HG03354 (cell line): ENCODE measurements at regions not wholly inside any gene's neighbourhood (a gene's known extent, or its start where the extent isn't known, plus 50 kb on each side); places are given as distances from the start of the nearest gene placed in this dataset.

Source experiments
- ATAC-seq: cut with Tn5 transposase; IDR thresholded peaks from one replicate; pipeline ENCODE4 v1.9.1; 2021; ENCODE audit warnings: mild to moderate bottlenecking; ENCODE audit not compliant: unreplicated experiment, poor library complexity, severe bottlenecking

DNA sequence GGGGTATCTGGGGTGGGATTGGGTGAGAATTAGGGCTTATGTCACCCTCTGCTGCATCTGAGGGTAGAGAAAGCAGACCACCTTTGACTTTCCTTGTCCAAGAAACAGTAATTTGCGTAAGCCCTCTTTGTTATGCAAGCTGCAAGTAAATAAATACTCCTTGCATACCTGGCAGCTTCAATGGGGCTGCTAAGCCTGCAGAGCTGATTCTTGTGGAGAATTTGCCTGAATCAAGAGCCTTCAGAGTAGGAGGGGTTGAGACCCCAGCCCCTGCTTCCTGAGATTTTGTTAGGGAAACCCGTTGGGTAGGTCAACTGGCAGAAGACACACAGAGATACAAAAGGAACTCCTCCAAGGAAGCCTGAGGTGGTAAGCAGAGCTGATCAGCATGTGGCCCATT is 515.1 kb downstream of the DMAC1 start:
- no peak for ATAC-seq

DNA sequence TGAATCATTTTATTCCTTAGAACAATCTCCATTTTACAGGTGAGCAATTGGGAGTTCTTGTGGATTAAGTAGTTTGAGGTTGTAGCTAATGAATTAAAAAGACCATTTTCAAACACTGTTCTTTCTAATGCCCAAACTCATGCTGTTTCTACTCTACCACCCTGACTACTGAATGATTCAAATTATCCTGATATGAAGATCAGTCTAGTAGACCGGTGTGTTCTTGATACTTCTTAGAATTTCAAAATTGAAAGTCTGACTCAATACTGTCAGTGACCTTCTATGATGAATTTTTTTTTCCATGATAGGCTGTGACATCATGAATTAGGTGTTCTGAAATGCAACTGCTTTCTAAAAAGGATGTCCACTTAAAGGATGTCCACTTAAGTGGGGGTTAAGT is 515.5 kb downstream of the DMAC1 start:
- no peak for ATAC-seq

DNA sequence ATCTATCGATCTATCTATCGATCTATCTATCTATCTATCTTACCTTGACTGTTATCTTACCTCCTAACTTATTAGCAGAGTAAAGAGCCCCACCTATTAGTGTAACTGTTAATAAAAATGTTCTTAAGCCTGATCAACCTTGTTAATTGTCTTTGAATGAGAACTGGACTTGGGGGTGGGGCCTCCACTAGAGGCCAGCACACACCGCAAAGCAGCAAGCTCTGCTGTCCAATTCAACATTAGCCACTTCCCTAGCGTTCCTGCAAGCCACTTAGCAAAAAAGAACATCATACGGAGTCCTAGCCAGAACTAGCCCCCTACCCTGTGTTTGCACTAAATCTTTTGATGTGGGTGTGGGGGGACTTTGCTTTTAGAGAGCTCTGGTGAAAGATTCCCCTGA is 515.8 kb downstream of the KDM4C start:
- no peak for ATAC-seq

DNA sequence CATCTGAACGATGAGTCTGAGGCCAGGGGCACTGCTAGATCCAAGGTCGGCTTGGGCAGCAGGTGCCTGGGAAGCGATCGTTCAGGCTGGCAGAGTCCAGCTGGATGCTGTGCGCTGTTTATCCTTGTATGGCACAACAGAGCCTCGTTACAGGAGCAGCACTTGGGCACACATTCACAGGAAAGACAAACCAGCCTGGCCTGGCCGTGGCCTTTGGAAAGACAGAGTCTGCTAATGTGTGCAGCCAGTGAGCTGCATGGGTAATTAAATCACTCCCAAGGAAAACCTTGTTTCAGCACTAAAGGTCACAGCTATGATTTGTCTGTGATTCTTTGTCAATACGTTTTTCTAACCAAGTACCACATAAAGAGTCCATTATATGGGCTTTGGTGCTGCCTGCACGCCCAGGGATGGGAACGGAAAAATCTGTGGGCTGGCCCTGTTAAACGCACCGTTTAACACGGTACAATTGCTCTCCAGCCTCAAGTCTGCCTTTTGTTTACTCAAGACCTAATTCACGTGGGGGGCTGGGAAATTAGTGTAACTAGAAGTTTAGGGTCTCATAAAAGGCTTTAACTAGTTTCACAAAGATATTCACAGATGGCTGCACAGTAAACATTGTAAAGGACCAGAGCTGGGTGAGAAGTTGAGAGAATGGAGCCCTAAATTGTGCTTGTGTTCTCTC is 509.3 kb downstream of the KDM4C start:
- ATAC-seq, result no peak

DNA sequence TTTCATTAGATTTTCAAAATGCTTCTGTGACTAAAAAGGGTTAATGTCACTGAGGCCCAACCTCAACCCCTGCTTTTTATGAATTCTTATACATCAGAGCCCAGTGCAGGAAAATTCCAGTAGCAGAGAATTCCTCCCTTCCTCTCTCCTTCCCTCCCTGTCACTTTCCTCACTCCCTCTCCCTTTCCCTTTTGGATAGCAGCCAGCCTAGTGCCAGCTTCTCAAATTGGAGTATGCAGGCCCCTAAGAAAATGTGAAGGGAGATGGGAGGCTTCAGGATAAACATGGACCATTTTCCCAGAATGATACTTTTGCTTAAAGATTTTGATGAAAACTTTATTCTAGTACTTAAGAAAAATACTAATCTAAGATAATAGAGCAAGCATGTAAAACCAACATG is 507.4 kb downstream of the KDM4C start:
- no peak for ATAC-seq

DNA sequence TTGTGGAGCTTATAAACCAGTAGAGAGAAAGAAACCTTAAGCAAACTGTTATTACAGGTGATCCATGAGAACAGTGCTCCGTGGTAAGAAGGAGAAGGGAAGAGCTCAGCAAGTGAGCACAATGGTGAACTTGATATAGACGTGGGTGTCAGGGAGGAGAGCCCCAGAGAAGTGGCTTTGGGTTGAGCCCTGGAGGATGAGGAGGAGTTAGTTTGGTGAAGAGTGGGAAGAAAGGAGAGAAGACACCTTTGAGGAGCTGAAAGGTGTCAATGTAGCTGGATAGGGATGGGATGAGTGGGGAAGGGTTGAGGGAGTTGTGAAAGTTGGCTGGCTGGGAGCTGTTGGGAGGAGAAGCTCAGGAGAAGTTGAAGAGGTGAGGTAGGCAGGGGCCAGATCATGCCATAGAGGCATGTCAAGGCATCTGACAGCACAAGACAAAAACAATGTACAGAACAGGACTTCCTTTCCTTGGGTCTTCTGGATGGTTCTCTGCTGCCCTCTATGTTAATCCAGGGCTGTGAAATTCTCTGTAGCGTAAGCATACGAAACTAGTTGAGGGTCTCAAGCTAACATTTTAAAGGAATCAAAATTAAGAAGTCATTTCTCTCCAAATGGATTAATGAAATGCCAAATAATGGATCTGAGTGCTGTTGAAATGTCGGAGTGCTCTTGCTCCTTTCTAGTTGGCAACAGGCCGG is 501.9 kb downstream of the KDM4C start:
- ATAC-seq, result no peak

DNA sequence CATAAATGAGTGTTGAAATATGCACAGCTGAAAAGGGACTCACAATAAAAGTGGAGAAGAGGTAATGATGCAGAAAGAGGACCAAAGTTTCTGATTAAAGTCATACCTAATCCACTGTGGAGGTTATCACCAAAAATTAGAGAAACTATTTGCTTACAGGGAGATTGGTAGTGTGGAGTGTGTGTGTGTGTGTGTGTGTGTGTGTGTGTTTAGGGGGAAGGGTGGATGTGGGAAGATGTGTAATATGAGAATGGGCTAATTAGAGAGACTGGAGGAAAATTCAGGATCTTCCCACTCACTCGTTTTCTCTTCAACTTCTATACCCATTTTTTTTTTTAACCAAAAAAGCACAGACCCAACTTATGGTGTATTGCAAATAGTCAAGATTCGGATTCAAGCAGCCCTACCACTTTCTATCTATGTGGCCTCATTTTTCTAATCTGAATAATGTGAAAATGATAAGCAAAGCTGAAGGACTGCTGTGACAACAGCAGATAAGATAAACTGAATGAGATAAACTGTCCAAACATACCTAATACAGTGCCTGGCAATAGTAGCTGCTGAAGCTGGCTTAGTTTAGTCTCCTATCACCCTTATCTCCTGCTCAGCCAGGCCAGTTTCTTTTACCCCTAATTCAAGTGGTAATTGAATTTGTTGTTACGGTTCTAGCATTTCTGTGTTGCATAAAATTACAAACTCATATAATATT is 501.1 kb downstream of the KDM4C start:
- no peak for ATAC-seq

DNA sequence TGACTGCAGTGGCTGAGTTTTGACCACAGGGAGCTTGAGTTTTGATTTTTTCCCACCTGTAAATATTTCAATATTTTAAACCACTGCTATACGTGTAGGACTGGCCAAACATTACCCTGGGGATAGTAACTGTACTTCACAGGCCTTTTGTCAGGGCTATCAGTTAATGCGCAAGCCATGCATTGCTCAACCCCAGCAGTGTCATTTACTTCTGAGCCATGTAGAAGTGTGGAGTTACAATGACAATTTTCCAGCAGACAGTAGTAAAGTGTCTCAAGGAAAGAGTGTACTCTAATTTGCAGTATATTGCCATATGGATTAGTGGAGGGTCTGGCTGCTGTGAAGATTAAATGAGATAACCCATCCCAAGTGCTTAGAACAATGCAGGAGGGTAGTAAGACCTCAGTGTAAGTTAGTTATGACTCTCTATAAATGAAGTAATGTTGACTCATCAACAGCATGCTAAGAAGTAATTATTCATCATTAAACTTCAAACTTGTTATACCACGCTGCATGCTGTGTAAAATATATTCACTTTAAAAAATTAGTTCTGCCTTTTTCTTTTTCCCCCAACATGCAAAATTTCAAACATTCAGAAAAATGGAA is 489.2 kb downstream of the KDM4C start:
- ATAC-seq, result no peak

DNA sequence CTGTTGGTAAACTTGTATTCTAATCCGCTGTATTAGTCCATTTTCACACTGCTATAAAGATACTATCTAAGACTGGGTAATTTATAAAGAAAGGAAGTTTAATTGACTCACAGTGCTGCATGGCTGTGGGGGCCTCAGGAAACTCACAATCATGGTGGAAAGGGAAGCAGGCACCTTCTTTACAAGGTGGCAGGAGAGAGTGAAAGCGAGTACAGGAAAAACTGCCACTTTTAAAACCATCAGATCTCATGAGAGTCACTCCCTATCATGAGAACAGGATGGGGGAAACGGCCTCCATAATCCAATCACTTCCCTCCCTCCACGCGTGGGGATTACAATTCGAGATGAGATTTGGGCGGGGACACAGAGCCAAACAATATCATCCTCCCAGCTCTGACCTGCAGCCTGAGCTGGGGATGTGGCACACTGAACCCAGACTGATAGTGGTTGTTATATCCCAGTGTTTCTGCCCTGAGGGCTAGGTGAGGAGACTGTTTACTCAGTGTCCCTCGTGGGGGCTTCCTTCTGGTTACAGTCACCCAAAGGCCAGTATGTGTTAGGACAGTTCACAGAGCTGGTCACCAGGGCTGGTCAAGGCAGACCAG is 488.3 kb downstream of the KDM4C start:
- no peak for ATAC-seq

DNA sequence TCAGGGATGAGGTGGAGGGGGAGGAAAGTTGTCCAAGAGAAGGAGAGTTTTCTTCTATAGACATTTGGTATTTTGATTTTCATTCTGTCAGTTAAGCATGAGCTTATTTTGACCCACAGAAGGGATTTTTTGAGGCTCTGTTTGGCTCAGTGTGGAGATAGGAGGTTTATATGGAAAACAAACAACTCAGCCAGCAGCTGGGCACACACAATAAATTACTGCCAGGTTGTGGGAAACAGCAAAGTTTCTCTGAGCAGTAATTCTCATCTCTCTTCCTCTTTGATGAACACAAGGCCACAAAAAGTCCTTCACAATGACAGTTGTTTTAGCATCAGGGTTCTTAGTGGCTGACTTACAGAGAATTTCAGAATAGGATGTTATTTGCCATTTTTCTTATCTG is 486.1 kb downstream of the KDM4C start:
- no peak for ATAC-seq

DNA sequence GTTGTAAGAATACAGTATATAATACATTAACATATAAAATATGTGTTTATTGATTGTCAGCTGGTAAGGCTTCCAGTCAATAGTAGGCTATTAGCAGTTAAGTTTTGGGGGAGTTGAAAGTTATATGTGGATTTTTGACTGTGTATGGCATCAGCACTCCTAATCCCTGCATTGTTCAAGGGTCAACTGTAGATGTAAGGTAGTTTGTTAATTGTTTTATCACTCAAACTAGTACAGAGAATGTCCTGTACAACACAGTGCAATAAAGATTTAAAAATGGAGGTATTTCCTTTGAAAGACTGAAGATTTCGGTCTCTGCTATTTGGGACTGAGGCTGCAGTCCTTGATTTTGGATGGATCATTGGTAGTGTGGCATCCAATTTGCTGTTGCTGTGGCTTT is 484.4 kb downstream of the KDM4C start:
- no peak for ATAC-seq

DNA sequence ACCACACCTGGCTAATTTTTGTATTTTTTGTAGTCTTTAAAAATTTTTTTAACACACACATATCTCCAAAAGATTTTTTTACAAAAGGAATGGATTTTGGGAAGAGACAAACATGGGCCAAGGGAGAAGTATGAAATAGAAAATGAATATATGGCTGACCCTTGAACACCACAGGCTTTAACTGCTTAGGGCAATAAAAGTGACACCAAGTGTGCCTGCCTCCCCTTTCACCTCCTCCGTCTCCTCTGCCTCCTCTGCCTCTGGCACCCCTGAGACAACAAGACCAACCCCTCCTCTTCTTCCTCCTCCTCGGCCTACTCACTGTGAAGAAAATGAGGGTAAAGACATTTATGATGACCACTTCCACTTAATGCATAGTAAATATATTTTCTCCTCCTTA is 483.9 kb downstream of the KDM4C start:
- ATAC-seq, result no peak

DNA sequence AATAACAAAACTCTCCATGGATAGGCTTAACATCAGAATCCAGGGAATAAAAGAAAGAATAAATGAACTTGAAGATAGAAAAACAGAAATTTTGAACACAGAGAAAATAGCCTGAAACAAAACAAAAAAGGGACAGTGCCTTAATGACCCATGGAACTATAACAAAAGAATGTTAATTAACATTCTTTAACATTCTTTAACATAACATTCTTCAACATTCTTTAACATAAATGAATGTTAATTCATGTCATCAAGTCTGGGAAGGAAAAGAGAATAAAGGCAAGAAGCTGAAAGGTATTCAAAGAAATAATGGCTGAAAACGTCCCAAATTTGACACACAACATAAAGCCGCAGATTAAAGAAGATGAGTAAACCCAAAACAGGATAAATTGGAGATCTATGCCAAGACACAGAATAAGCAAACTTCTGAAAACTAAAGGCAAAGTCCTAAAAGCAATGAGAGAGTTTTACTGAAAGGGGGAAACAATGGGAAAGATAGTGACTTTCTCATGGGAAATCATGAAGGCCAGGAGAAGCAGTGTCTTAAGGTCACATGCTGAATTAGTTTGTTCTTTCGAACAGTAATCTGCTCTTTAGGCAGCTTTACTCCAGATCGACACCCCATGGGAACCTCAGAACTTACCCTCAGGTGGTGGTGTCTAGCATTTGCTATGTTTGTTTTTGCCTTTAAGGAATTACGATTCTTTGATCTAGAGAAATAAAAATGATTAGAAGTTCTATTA is 483.0 kb downstream of the KDM4C start:
- ATAC-seq, result no peak

DNA sequence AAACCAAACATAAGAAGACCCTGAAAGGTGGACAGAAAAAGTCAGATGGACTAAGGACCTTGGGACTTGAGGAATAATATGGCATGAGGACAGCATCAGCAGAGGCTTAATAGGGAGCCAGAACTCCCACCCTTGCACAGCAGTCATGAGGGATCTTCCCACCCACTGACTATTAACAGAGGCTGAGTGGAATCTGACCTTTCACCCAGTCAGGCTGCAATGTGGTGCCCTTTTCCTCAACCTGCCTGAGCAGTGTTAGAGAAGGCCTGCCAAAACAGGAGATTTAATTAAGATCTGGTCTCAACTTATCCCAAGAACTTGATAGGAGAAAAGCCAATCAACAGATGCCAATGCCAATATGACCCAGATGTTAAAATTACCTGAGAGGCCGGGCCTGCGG is 481.9 kb downstream of the KDM4C start:
- ATAC-seq, result no peak

DNA sequence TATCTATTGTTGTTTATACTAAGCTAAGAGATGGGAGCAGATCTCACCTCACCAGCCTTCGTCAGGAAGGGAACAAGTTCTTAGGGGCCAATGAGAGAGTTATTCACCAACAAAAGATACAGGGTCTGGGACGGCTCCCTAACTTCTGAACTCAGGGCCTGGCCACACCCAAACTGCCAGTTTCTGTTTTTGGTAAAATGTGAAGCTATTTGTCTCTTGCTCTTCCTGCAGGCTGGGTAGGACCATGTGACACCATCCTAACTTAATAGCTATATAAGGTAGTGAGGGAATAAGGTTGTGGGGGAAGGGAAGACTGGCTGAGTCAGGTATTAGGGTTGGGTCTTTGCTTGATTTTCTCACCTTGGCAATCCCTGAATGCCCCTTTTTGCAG is 480.5 kb downstream of the KDM4C start:
- no peak for ATAC-seq

DNA sequence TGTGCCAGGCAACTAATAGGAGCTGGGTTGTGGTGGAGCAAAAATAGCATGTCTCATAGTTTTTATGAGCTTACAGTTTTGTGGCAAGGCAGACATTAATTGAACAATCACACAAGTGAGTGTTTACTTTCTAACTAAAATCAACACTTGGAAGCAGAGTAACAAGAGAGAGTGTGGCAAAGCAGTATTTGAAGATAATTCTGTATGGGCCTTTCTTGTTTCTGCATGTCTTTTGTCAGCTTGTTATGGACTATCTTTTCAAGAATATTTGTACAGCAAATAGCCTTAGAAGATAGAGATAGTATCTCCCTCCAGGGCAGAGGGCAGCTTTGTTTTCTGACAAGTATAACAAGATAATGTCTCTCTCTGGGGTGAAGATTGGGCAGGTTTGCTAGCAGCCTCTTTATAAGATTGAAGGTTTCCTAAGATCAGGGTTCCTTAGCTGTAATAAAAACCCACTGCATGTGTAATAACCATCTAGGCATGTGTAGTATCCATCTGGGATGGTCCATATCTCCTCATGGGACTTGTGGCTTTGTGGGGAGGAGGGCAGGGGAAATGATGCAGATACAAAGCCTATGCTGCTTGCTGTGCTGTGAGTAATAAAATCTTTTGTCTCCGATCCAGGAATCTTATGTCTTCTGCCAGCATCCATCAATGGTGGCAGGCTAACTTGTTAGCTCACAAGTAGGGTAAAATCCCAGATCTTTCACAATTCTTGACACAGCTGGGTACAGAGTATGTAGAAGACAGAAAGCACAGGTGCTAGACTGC is 479.9 kb downstream of the KDM4C start:
- no peak for ATAC-seq

DNA sequence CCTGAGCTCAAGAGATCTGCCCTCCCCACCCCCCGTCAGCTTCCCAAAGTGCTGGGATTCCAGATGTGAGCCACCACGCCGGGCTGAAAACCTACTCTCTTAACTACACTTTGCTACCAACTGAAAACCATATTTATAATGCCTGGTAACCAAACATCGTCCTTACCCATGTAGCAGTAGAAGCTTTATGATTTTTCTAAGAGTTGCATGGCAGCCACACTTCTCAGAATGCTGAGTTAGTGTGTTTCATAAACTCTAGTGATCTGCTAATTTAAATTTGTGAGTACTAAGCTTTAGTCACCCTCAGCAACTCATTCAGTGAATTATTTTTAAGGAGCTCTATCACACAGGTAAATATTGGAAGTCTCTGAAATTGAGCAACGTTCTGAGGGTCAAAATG is 478.4 kb downstream of the KDM4C start:
- ATAC-seq, result no peak

DNA sequence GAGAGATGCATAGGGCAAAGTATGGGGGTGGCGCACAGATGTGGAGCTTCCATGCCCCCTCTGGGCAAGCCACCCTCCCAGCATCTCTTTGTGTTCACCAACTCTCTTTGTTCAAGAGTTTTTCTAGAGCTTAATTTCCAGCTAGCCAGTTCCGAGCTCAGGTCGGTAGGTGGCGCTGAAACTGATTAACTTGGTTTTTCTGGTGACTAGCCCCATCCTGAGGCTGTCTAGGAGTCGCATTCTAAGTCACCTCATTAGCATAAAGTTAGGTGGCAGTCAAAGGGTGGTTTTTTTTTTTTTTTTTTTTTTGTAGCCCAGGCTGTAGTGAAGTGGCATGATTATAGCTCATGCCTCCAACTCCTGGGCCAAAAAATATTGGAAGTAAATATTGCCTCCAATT is 476.4 kb downstream of the KDM4C start:
- peak; percentile 90 for ATAC-seq

DNA sequence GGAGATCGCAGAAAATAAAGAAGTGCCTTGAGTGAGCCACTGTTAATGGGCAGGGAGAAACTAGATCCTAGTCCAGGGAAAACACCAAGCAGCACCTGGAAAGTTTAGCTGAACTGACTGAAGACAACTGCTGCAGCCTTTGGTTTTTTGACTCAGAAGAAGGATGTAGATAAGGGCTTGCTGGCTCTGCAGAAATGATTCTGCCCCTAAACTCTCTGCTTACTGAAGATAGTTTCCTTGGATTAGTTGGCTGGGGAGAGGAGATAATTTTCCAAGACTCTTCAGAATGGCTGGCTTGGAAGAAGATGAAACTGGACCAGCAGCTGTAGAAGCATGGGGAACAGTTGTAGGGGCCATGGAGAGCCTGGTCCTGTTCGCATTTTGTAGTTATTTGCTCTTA is 471.8 kb downstream of the KDM4C start:
- no peak for ATAC-seq
